Hypothalamus (tissue), 51 donors: ENCODE measurements at regions not wholly inside any gene's neighbourhood (a gene's known extent, or its start where the extent isn't known, plus 50 kb on each side); places are given as distances from the start of the nearest gene placed in this dataset.

ENCODE experiments used
- DNase-seq, 51 donors: peaks; one replicate each; lab custom pipeline; 2025; lab: John Stamatoyannopoulos, UW

DNA sequence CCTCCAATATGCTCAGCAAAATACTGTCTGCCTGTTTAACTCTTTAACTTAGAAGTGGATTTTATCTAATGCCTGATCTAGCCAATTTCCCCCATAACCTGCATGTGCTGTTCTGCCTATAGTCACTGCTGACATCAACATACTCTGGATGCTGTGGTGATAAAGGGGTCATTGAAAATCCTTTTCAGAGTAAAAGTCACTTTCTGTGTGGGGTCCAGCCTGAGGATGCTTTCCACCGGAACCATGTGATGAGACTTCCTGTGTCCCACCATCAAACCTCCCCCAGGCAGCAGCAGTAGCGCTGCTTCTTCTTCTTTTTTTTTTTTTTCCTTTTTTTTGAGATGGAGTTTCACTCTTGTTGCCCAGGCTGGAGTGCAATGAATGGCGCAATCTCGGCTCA is 607.0 kb downstream of the BCL11B start:
- DNase-seq = no peak

DNA sequence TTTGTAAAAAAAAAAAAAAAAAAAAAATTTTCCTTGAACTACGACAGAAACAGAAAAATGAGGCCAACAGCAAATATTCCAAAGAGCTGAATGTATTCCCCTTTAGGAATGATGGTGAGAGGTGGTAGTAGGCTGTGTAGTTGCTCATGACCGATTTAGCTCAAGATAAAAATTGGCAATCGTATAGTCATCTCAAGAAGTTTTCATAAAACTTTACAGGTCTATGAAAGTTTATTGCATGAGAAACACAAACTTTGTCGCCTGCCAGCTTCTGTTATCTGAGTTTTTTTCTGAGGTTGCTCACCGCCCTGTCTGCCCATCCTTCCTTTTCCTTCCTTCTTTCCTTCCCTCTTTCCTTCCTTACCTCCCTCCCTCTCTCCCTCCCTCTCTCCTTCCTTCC is 605.5 kb downstream of the BCL11B start:
- no peak for DNase-seq

DNA sequence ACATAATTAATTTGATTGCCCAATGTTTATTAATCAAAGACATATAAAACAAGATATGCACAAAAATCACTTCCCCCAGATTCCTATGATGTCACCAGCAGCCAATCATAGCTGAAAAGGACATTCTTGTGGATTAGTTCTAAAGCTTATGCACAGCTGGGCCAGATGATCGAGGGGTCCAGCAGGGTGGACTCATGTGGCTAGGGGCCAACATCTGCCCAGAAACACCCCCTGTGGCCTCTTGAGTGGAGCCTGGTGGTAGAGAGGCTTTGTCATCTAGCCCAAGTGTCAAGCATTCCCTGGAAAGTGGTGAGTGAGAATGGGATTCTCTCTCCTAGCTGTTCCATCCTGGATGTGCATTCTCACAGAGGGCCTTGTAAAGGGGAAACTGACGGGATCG is 590.0 kb downstream of the BCL11B start:
- DNase-seq = no peak

DNA sequence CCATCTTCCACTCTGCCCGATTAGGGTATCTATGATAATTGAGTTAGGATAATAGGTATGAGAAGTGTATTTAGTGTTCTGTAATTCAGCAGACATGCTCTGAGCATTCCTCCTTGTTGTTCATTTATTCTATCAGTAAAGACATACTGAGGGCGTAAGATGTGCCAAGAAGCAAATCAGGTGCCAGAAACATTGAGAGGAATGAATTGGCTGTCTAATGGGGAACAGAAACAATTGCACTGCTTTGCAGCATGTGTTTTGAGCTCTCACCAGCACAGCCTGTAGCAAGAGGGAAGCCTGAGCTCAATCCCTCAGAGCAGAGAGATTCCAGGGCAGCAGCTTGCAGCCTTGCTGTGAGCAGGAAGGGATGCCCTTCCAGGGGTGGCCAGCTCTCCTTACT is 589.3 kb downstream of the BCL11B start:
- DNase-seq = peak in 1 of 51 donors; percentile 19

DNA sequence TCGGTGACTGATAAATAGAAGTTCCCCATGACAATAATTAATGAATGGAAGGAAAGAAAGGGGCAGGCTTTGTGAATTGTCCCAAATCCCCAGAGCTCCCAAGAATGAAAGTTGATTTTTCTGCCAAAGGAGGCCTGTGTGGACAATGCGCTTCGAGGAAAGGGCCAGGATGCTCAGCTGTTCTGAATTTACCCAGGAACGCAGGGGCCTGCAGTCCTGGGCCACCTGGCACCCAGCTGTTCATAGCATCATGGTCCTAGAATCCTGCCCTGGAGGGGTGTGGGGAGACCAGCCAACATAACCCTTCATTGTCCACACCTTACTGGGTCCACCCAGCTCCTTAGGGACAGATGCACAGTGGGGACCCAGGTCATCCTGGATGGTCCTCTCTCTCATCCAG is 587.5 kb downstream of the BCL11B start:
- no peak for DNase-seq

DNA sequence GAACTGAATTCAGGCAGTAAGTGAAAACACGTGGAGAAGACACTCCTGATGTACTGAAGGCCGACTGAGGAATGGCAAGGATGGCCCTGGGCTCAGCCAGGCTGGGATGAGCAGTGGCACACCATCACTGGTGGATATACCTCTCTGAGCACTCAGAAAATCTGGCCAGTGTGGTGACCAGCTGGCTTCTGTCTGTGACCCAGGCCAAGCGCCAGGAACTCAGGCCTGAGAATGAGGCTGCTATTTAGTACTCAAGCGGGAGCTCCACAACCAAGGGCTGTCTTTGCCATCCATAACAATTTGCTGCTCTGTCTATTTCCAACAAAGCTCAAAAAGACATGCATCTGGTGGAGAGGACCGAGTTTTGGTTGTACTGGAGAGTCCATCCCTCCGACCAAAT is 586.3 kb downstream of the BCL11B start:
- peak in 12 of 51 donors; percentile 1 to 24 (median 8) for DNase-seq

DNA sequence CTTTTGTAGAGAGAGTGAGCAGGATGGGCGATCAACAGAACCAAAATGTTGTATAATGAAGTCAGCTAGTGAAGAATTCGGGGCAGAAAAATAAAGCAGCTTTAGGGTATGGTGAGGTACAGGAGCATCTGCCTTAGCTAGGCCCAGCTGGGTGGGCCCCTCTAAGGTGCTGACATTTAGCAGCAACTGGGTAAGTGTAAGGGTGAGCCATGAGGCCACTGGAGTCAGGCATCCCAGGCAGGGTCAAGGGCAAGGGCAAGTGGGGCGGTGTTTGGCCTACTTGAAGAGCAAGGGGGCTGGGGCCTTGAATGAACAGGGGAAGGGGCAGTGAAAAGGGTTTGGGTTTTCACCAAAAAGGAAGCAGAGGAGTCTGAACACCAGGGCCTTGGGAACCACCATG is 583.6 kb downstream of the BCL11B start:
- no peak for DNase-seq

DNA sequence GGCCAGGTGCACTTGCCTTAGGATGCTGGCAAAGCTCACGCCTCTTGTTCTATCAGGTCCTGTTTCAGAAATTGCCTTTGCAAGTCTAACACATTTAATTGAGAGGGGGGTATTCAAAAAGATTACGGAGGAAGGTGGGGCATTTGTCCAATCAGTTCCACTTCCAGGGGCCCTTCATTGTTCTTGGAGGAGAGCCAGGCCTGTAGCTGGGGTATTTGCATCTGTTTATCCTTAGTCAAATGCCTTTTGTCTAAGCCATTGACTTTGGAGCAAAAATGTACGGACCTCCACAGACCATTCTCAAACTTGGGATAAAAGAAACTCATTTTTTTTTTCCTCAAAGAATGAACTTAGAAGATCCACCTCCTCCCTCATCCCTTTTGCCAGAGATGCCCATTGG is 582.0 kb downstream of the BCL11B start:
- DNase-seq = no peak

DNA sequence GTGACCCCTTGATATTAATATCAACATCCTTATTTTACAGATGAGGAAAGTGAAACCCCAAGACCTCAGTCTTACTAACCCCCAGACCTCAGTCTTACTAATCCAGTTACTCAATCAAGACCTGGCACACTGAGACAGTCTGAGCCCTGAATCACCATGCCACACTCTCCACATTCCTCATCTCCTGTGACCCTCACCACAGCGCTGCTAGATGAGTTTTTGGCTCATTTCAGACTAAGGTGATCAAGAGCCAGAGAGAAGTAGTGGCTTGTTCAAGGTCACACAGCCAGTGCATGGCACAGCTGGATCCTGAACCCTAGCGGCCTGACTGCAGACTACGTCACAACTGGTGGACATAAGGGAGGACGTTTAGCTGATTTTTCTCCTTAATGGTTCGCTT is 579.2 kb downstream of the BCL11B start:
- DNase-seq = no peak

DNA sequence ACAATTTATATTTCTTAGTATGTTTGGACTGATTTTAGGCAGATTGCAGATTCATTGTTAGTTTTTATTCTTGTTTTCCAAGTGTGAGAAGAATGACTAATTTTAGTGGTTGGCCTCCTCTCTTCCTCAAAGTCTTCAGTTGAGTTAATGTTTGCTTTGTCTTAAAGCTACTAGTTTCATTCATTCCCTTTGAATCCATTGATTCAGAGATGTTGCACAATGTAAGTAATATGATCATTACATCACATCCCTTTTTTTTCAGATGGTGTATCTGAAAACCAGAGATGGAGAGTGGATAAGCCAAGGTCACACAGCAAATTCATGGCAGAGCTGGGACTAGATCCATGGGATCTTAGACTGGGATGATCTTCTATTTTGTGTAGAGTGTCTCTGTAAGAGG is 577.5 kb downstream of the BCL11B start:
- DNase-seq = no peak

DNA sequence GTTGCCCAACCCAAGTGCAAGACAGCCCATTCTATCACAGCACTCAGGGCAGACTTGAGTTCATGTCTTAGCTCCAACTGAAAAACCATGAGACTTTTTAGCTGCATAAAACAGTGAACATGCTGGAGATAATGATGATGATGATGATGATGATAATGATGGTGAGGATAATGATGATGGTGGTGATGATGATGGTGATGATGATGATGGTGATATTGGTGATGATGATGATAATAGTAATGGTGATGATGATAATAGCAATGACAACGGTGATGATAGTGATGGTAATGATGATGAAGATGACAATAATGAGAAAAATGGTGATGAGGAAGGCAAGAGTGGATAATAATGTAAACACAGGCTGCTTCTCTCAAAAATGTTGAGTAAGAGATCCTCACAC is 576.2 kb downstream of the BCL11B start:
- no peak for DNase-seq

DNA sequence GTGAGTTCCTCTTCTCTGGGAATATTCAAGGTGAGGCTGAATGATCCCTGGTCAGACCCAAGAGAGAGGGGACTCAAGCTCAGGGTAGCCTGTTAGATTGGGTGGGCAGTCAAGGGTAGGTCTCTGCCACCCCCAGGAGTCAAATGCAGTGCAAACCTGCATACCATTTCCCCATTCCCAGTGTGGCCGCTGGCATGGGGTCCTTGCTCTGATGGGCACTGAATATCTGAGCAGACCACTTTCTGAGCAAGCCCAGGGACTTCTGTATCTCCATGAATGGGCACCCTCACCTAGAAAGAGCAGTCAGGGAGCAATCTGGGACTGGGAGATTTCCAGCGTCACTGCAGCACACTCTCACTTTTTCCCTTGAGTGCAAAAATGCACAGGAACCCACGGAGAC is 573.7 kb downstream of the BCL11B start:
- DNase-seq = no peak

DNA sequence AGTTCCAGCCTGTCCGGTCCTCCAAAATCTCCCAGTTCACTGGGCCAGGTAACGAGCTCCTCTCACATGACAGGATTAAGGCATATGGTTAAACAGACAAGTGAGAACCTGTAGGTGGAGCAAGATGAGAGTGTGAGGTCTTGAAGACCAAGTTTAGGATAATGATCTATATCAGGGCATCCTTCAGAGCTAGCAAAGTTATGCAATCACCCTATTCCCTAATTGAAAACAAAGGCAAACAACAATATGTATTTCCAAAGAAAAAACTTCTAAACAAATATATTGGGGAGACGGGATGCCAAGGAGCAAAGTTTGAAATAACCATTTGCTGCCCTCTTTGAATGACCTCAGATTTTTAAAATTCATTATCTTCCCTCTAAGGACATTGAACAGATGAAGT is 571.2 kb downstream of the BCL11B start:
- no peak for DNase-seq

DNA sequence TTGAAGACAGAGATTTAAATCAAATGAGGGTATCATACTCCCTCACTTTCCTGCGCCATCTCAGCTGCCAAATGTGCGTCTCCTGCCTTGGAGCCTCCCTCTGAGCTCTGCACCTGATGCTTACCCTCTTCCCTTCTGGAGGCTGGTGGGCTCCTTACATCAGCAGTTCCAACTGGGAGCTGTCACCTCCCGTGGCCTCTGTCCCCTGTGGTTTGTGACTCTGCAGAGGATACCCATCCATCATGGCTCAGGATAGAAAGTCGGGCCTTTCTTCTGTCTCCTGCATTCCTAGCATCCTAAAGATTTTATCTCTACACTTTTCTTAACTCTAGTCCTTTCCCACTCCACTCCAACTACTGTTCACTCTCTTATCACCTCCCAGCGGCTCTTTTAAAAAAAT is 570.6 kb downstream of the BCL11B start:
- DNase-seq = no peak

DNA sequence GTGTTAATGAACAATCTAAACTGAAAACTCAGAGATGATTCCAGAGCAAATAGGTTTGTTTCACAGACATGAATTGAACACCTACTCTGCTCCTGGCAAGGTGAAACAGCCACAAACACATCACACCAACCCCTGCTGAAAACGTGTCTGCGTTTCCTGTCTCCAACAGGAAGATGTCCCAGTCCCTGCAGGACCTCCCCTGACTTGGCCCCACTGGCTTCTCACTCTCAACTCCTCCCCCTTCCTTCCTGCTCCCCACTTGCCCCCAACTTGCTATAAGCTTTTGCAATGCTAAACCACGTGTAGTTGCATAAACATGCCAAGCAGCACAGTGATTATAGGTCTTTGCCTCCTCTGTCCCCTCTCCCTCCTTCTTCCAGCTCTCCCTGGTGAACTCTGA is 567.6 kb downstream of the BCL11B start:
- DNase-seq = no peak

DNA sequence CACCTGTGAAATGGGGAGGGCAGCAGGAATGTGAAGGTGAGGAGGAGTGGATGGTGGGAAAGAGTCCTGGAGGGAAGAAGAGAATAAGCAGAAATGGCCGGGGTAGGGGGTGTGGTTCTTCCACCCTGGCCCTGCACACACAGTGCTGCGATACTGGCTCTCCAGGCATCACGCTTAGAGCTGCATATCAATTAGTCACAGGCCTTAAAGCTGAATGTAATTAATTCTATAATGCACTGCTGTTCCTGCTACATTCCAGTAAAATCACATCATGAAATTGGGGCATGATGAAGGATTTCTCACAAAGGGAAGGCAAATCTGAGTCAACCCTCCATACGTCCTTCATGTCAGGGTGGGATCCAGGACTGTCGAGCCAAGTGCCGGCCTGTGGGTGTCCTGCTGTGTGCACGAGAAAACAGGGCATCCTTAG is 566.1 kb downstream of the BCL11B start:
- no peak for DNase-seq

DNA sequence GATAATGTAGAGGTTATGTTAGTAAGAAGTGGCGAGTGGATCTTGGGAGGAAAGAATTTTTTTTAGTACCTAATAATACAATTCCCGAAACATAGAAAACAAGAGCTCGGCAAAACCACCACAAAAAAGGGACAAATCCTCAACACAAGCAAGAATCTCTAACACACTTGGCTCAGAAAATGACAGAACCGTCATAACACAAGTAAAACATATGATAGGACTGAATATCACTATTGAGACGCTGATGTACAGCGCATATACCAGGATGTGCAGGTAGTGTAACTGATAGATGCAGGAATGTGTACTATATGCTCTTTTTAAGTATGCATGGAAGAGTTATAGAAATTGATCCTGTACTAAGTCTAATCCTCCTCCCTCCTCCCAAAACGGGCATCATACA is 564.5 kb downstream of the BCL11B start:
- no peak for DNase-seq

DNA sequence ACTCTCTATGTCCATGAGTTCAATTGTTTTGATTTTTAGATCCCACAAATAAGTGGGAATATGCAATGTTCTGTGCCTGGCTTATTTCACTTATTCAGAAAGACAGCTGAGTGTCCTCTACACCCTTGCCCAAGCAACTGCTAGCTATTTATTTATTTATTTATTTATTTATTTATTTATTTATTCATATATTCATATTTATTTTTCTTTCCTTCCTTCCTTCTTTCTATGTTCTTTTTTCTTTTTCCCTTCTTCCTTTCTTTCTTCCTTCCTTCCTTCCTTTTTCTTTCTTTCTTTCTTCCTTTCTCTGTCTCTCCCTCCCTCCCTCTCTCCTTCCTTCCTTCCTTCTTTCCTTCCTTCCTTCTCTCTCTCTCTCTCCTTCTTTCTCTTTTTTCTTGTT is 563.4 kb downstream of the BCL11B start:
- DNase-seq = no peak

DNA sequence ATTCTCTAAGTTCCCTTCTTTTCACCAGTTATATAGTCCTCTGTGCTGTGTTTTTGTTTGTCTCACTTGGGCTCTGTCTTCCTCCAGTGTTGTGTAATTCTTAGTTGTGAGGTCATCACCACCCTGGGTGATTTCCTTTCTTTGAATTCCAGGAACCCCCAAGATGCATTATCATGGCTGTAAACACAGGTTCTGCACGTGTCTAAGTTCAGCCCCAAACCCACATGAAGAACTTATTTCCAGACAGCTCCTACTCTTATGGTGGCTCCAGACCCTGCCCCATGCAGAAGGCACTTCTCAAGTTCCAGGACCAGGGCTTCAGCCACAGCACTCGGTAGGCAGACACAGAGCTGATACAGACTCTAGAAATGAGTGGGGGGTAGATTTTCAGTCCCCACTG is 560.5 kb downstream of the BCL11B start:
- no peak for DNase-seq

DNA sequence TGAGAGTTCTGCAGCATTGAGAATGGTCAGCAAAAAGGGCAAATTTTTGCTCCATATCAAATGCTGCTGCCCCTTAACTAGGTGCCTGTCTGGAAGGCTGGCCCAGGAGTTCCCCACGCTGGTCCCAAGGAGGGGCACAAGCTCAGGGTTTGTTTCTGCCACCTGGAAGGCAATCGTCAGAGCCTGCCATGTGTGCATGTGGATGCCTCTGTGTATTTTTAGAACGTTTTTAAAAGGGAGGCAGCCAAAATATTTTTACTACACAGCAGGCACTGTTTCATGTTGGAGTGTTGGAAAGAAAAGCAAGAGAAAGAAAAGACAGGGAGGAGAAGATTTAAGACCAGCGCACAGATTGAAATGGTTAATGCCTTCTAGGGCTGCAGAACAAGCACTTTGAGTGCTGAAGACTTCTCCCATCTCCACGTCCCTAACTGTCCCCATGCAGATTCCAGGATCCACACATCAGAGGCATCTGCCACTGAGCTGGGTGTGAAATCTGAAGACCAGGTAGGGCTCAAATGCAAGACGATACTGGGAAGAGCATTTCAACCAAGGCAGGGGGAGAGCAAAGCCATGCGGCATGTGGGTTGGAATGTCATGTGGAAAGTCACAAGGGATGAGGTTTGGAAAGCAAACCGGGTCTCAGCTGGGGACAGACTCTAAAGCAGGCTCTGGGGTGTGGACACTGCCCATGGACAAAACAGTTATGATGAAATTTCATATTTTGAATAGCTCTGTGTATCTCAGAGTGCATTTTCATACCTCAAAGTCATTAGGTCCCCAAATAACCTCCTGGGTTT is 557.2 kb downstream of the BCL11B start:
- no peak for DNase-seq

DNA sequence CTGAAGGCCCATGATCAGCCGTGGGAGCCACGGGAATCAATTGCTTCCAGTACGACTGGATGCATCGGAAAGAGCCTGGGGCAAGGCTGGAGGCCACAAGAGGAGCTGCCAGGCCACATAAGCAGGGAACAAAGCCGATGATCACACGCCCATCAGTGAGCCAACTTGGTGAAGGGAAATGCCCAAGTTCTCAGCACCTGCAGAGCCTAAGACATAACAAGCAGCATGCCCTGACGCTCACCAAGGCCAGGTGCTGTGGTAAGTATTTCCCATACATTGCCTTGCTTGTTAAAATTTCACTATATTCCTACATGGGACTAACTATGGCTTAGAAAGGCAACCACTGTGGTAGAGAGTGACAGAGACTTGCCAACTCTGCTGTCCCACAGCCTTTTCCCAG is 555.9 kb downstream of the BCL11B start:
- no peak for DNase-seq

DNA sequence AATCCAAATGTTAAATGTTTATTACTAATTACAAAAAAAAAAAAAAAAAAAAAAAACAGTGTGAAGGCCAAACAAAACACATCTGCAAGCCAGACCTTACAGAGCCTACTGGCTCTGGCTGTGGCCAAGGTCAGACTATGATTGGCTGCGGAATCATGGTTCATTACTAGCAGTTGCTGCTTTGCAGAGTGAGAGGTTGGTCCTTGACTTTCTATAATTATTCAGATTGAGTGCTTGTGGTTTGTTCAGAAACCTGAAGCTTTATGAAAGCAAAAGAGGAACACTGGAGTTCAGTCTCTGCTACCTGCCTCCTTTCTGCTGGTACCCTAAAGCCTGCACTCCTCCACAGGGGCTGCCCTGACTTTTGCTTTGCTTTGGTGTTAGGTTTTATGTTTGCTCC is 550.9 kb downstream of the BCL11B start:
- no peak for DNase-seq

DNA sequence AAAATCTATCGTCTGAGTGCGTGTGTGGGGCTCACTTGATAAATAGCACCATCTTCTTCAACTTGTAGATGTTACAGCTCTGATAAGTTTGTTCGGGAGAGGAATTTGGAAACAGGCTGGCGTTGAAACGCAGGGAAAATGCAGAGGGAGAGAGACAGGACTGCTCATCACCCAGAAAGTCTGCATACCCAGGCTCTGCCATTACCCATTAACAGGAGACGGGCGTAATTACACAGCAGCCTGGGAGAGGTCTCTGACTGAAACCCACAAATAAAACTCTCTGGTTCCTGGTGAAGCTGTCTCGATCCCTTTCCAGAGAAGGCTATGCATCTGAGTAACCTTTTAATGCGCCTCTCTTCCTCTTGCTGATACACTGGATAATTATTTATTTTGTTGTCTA is 547.3 kb downstream of the BCL11B start:
- no peak for DNase-seq
